A549 (cell line): ENCODE measurements at regions not wholly inside any gene's neighbourhood (a gene's known extent, or its start where the extent isn't known, plus 50 kb on each side); places are given as distances from the start of the nearest gene placed in this dataset.

Source experiments
- CBX2 ChIP-seq: fragments of 200-600 bp; sonication (generic); IDR thresholded peaks from 2 replicates; pipeline ENCODE4 v1.6.1; 2016; ENCODE audit warnings: low read depth, mild to moderate bottlenecking, borderline replicate concordance
- CEBPB ChIP-seq, 2 experiments: fragments of >200 bp in 1 of 2; sonication (Bioruptor Twin) in 1 of 2; formaldehyde crosslinking in 1 of 2; IDR thresholded peaks; 2 replicates each; pipeline ENCODE4 v1.6.1; 2012 to 2016
- CTCF ChIP-seq: fragments of >200 bp; sonication (Bioruptor Twin); formaldehyde crosslinking; IDR thresholded peaks from 3 replicates; pipeline ENCODE4 v1.5.1; 2016
- EP300 ChIP-seq, 2 experiments: fragments of >200 bp; sonication (Bioruptor Twin); formaldehyde crosslinking; IDR thresholded peaks; 2 replicates in 1 of 2; 3 replicates in 1 of 2; pipeline ENCODE4 v1.6.1; 2016 to 2017
- ESRRA ChIP-seq: fragments of 150-350 bp; IDR thresholded peaks from 2 replicates; pipeline ENCODE4 v1.6.1; 2014; ENCODE audit warnings: mild to moderate bottlenecking, low read length, borderline replicate concordance
- MAFK ChIP-seq: fragments of 450-650 bp; IDR thresholded peaks from 2 replicates; pipeline ENCODE4 v1.6.1; 2014; ENCODE audit not compliant: partially characterized antibody
- PHF8 ChIP-seq: fragments of 200-600 bp; sonication (generic); IDR thresholded peaks from 2 replicates; pipeline ENCODE4 v1.6.1; 2016; ENCODE audit warnings: low read depth, mild to moderate bottlenecking, antibody characterized with exemption, moderate library complexity, borderline replicate concordance
- POLR2A ChIP-seq: IDR thresholded peaks from 2 replicates; pipeline ENCODE4 v1.6.1; 2012; ENCODE audit warnings: mild to moderate bottlenecking, low read length
- SMC3 ChIP-seq: fragments of >200 bp; sonication (Bioruptor Twin); formaldehyde crosslinking; IDR thresholded peaks from 3 replicates; pipeline ENCODE4 v1.6.1; 2018; ENCODE audit warnings: inconsistent platforms
- USF2 ChIP-seq: fragments of 450-650 bp; IDR thresholded peaks from 2 replicates; pipeline ENCODE4 v1.6.1; 2014; ENCODE audit warnings: antibody characterized with exemption
- TF ChIP-seq, protein P1 (sequence below): fragments of 200-600 bp; sonication (generic); IDR thresholded peaks from 2 replicates; pipeline ENCODE4 v1.6.1; 2016; ENCODE audit warnings: antibody characterized with exemption, mild to moderate bottlenecking, moderate library complexity

DNA sequence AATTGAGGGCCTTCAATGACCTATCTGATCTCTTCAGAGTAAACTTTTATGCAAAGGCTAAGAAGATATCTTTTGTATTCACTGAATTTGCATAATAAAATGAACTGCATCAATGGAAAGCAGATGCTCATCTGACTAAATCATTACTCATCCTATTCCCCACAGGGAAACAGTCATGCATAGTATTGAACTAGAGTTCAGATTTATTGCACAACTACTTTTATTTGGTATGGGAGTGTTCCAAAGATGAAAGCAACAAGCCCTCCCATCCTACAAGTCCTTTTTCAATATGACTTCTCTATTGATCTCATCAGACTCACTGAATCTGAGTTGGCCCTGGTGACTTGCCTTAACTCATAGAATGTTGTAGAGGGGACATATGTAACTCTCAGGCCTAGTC, 159.8 kb downstream of the KITLG start:
- no peak for TF ChIP-seq POLR2A
- TF ChIP-seq CEBPB (IDR thresholded peaks at IDR 0.05) = peak; percentile 46 to 82; a peak in 2 of 4 replicates
- TF ChIP-seq PHF8 = no peak
- TF ChIP-seq CTCF = no peak
- no peak for TF ChIP-seq EP300 (IDR thresholded peaks at IDR 0.05)
- no peak for TF ChIP-seq SMC3
- TF ChIP-seq MAFK = no peak
- TF ChIP-seq, protein P1, sequence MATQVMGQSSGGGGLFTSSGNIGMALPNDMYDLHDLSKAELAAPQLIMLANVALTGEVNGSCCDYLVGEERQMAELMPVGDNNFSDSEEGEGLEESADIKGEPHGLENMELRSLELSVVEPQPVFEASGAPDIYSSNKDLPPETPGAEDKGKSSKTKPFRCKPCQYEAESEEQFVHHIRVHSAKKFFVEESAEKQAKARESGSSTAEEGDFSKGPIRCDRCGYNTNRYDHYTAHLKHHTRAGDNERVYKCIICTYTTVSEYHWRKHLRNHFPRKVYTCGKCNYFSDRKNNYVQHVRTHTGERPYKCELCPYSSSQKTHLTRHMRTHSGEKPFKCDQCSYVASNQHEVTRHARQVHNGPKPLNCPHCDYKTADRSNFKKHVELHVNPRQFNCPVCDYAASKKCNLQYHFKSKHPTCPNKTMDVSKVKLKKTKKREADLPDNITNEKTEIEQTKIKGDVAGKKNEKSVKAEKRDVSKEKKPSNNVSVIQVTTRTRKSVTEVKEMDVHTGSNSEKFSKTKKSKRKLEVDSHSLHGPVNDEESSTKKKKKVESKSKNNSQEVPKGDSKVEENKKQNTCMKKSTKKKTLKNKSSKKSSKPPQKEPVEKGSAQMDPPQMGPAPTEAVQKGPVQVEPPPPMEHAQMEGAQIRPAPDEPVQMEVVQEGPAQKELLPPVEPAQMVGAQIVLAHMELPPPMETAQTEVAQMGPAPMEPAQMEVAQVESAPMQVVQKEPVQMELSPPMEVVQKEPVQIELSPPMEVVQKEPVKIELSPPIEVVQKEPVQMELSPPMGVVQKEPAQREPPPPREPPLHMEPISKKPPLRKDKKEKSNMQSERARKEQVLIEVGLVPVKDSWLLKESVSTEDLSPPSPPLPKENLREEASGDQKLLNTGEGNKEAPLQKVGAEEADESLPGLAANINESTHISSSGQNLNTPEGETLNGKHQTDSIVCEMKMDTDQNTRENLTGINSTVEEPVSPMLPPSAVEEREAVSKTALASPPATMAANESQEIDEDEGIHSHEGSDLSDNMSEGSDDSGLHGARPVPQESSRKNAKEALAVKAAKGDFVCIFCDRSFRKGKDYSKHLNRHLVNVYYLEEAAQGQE = no peak
- TF ChIP-seq CBX2 = no peak
- TF ChIP-seq ESRRA = no peak
- no peak for TF ChIP-seq USF2
